ENCODE measurements at regions not wholly inside any gene's neighbourhood (a gene's known extent, or its start where the extent isn't known, plus 50 kb on each side); places are given as distances from the start of the nearest gene placed in this dataset.
A peak's percentile ranks its signal among the peaks of the same experiment; 100 is the strongest.
"Not testable (repeated sequence)": the region's sequence is repeated elsewhere in the genome, so short reads cannot be mapped to it uniquely, and the experiment has no call there.

- DNase-seq = no peak
Observed at GRCh38 chr16:86716649-86717048, 138.3 kb downstream of the FOXL1 start.

- no peak for DNase-seq
Observed at GRCh38 chr16:86718118-86718517, 139.8 kb downstream of the FOXL1 start.

- DNase-seq = no peak
Observed at GRCh38 chr16:86722970-86723369, 144.6 kb downstream of the FOXL1 start.

GRCh38 chr16:86723689-86724088 lies 145.3 kb downstream of the FOXL1 start:
- peak in 1 of 14 donors; percentile 0 for DNase-seq

GRCh38 chr16:86725401-86725800 lies 147.1 kb downstream of the FOXL1 start:
- no peak for DNase-seq

GRCh38 chr16:86726340-86726739 lies 148.0 kb downstream of the FOXL1 start:
- no peak for DNase-seq

- DNase-seq = no peak
Observed at GRCh38 chr16:86727131-86727530, 148.8 kb downstream of the FOXL1 start.

- no peak for DNase-seq
Observed at GRCh38 chr16:86727632-86728031, 149.3 kb downstream of the FOXL1 start.

GRCh38 chr16:86729686-86730085 lies 151.3 kb downstream of the FOXL1 start:
- no peak for DNase-seq

GRCh38 chr16:86730086-86730485 lies 151.7 kb downstream of the FOXL1 start:
- no peak for DNase-seq

- DNase-seq = no peak
Observed at GRCh38 chr16:86730597-86730996, 152.2 kb downstream of the FOXL1 start.

GRCh38 chr16:86732621-86733295 lies 154.4 kb downstream of the FOXL1 start:
- DNase-seq = no peak

- DNase-seq = no peak
Observed at GRCh38 chr16:86733546-86734254, 155.4 kb downstream of the FOXL1 start.

GRCh38 chr16:86734543-86735460 lies 156.5 kb downstream of the FOXL1 start:
- no peak for DNase-seq

- no peak for DNase-seq
Observed at GRCh38 chr16:86735727-86736126, 157.4 kb downstream of the FOXL1 start.

GRCh38 chr16:86736502-86736901 lies 158.2 kb downstream of the FOXL1 start:
- DNase-seq = no peak

- DNase-seq = no peak
Observed at GRCh38 chr16:86737083-86737482, 158.7 kb downstream of the FOXL1 start.

GRCh38 chr16:86738322-86738721 lies 160.0 kb downstream of the FOXL1 start:
- DNase-seq = not testable (repeated sequence)

GRCh38 chr16:86739178-86739577 lies 160.8 kb downstream of the FOXL1 start:
- DNase-seq = no peak

- DNase-seq = no peak
Observed at GRCh38 chr16:86739808-86740207, 161.5 kb downstream of the FOXL1 start.

- no peak for DNase-seq
Observed at GRCh38 chr16:86740298-86740697, 161.9 kb downstream of the FOXL1 start.

GRCh38 chr16:86740906-86741799 lies 162.8 kb downstream of the FOXL1 start:
- no peak for DNase-seq
